CD4-positive, alpha-beta T cell treated with Interleukin-10 for 1 hour (primary cell): ENCODE measurements at regions not wholly inside any gene's neighbourhood (a gene's known extent, or its start where the extent isn't known, plus 50 kb on each side); places are given as distances from the start of the nearest gene placed in this dataset.
"Not testable (repeated sequence)": the region's sequence is repeated elsewhere in the genome, so short reads cannot be mapped to it uniquely, and the experiment has no call there.

ENCODE experiments used
- DNase-seq: peaks from one replicate; pipeline ENCODE4 v3.0.0-alpha.2; 2020

- DNase-seq, result no peak
Observed at GRCh38 chr6:26268659-26269402, 96.2 kb upstream of the BTN3A2 start.

- no peak for DNase-seq
Observed at GRCh38 chr6:26269531-26270485, 95.2 kb upstream of the BTN3A2 start.

GRCh38 chr6:26270486-26270861 lies 94.5 kb upstream of the BTN3A2 start:
- DNase-seq, result peak; percentile 23

- DNase-seq, result peak; percentile 93
Observed at GRCh38 chr6:26270903-26271667, 93.9 kb upstream of the BTN3A2 start.

- DNase-seq, result no peak
Observed at GRCh38 chr6:26271668-26272024, 93.4 kb upstream of the BTN3A2 start.

GRCh38 chr6:26272171-26272637 lies 92.8 kb upstream of the BTN3A2 start:
- DNase-seq, result no peak

- DNase-seq, result peak; percentile 81
Observed at GRCh38 chr6:26273673-26274588, 91.1 kb upstream of the BTN3A2 start.

GRCh38 chr6:26275663-26276062 lies 89.3 kb upstream of the BTN3A2 start:
- DNase-seq, result no peak

- no peak for DNase-seq
Observed at GRCh38 chr6:26276841-26277648, 88.0 kb upstream of the BTN3A2 start.

- DNase-seq, result no peak
Observed at GRCh38 chr6:26278536-26278935, 86.5 kb upstream of the BTN3A2 start.

- not testable (repeated sequence) for DNase-seq
Observed at GRCh38 chr6:26279371-26279770, 85.6 kb upstream of the BTN3A2 start.

GRCh38 chr6:26280407-26280806 lies 84.6 kb upstream of the BTN3A2 start:
- no peak for DNase-seq

GRCh38 chr6:26284537-26285142 lies 80.4 kb upstream of the BTN3A2 start:
- peak; percentile 62 for DNase-seq

GRCh38 chr6:26285143-26286134 lies 79.6 kb upstream of the BTN3A2 start:
- peak; percentile 98 for DNase-seq

GRCh38 chr6:26286168-26286877 lies 78.7 kb upstream of the BTN3A2 start:
- DNase-seq, result peak; percentile 90

- no peak for DNase-seq
Observed at GRCh38 chr6:26288155-26288554, 76.8 kb upstream of the BTN3A2 start.

- DNase-seq, result no peak
Observed at GRCh38 chr6:26290941-26291340, 74.1 kb upstream of the BTN3A2 start.

GRCh38 chr6:26292709-26293108 lies 72.3 kb upstream of the BTN3A2 start:
- DNase-seq, result no peak

GRCh38 chr6:26294302-26294701 lies 70.7 kb upstream of the BTN3A2 start:
- DNase-seq, result no peak
